ENCODE measurements at regions not wholly inside any gene's neighbourhood (a gene's known extent, or its start where the extent isn't known, plus 50 kb on each side); places are given as distances from the start of the nearest gene placed in this dataset.

DNA sequence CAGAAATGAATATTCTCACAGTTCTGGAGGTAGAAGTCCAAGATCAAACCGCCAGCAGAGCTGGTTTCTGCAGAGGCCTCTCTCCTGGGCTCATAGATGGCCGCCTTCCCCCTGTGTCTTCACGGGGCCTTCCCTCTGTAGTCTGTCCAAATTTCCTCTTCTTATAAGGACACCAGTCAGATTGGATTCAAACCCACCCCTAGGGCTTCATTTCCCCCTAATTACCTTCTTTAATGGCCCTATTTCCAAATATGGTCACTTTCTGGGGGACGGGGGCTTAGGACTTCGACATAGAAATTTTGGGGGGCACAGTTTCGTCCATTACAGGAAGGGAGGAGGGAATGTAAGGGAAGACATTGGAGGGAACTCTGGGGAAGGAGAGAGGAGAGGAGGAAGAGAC is 132.6 kb downstream of the DDX1 start:
- TF ChIP-seq, protein P1, sequence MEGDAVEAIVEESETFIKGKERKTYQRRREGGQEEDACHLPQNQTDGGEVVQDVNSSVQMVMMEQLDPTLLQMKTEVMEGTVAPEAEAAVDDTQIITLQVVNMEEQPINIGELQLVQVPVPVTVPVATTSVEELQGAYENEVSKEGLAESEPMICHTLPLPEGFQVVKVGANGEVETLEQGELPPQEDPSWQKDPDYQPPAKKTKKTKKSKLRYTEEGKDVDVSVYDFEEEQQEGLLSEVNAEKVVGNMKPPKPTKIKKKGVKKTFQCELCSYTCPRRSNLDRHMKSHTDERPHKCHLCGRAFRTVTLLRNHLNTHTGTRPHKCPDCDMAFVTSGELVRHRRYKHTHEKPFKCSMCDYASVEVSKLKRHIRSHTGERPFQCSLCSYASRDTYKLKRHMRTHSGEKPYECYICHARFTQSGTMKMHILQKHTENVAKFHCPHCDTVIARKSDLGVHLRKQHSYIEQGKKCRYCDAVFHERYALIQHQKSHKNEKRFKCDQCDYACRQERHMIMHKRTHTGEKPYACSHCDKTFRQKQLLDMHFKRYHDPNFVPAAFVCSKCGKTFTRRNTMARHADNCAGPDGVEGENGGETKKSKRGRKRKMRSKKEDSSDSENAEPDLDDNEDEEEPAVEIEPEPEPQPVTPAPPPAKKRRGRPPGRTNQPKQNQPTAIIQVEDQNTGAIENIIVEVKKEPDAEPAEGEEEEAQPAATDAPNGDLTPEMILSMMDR (IDR thresholded peaks at IDR 0.05) = no peak
- TF ChIP-seq POLR2AphosphoS5 (IDR thresholded peaks at IDR 0.05) (no peak), EP300 (IDR thresholded peaks at IDR 0.05; ENCODE audit: low read depth) (no peak), POLR2A (IDR thresholded peaks at IDR 0.05) (no peak)

All from transverse colon (tissue), 4 donors.